Keratinocyte (primary cell): ENCODE measurements at regions not wholly inside any gene's neighbourhood (a gene's known extent, or its start where the extent isn't known, plus 50 kb on each side); places are given as distances from the start of the nearest gene placed in this dataset.

ENCODE experiments used
- EZH2 ChIP-seq: IDR thresholded peaks from one replicate; pipeline ENCODE4 v1.6.1; 2012; ENCODE audit warnings: inconsistent platforms, mild to moderate bottlenecking, low read length, moderate library complexity
- TF ChIP-seq, protein P1 (sequence below), 3 experiments: IDR thresholded peaks in 1 of 3; conservative IDR thresholded peaks in 1 of 3; optimal IDR thresholded peaks in 1 of 3; 2 replicates in 2 of 3; 3 replicates in 1 of 3; pipeline versions ENCODE3 to v1.5.1; 2011; ENCODE audit warnings: low read length in 3 of 3, mild to moderate bottlenecking in 3 of 3, moderate library complexity in 2 of 3, control low read depth in 1 of 3, inconsistent platforms in 1 of 3; ENCODE audit not compliant: insufficient read depth in 2 of 3; ENCODE audit errors: extremely low read depth in 1 of 3

DNA sequence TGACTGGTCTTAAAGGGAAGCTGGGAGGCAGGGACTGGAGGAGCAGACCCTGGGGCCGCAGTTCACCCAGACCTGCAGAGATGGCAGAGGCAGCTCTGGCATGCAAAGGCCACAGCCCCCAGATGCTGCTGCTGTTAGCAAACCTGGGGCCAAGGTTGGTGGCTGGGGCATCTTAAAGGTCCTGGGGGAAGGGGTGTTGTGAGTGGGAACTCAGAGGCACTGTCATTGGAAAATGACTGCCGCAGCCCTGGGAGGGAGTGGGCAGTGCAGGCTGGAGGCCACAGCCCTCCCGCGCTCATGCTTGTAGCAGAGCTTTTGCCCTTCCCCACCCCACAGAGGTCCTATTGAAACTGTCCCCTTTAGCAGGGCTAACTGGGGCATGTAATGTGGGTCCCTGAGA, 111.8 kb downstream of the CTTN start:
- TF ChIP-seq, protein P1, sequence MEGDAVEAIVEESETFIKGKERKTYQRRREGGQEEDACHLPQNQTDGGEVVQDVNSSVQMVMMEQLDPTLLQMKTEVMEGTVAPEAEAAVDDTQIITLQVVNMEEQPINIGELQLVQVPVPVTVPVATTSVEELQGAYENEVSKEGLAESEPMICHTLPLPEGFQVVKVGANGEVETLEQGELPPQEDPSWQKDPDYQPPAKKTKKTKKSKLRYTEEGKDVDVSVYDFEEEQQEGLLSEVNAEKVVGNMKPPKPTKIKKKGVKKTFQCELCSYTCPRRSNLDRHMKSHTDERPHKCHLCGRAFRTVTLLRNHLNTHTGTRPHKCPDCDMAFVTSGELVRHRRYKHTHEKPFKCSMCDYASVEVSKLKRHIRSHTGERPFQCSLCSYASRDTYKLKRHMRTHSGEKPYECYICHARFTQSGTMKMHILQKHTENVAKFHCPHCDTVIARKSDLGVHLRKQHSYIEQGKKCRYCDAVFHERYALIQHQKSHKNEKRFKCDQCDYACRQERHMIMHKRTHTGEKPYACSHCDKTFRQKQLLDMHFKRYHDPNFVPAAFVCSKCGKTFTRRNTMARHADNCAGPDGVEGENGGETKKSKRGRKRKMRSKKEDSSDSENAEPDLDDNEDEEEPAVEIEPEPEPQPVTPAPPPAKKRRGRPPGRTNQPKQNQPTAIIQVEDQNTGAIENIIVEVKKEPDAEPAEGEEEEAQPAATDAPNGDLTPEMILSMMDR (optimal IDR thresholded peaks at IDR 0.05 in 1 of 3, IDR thresholded peaks at IDR 0.05 in 1 of 3, conservative IDR thresholded peaks at IDR 0.05 in 1 of 3; ENCODE audit: extremely low read depth in 1 of 3, insufficient read depth in 2 of 3, low read length in 3 of 3), result no peak
- TF ChIP-seq EZH2, result no peak
